GM12878 (cell line): ENCODE measurements at regions not wholly inside any gene's neighbourhood (a gene's known extent, or its start where the extent isn't known, plus 50 kb on each side); places are given as distances from the start of the nearest gene placed in this dataset.

Experiments used
- ATAC-seq: fragments of 200-7000 bp; cut with Tn5 transposase; 3 replicates; pipeline ENCODE4 v1.9.1; 2020; ENCODE audit warnings: mild to moderate bottlenecking, moderate library complexity
- BruUV-seq: library from RNA; stranded (reverse); fragments of 400-500 nt; replicated peaks from 2 replicates; lab custom pipeline; 2021; lab: Mats Ljungman, UMichigan
- CTCF ChIA-PET: fragments of 300-600 bp; sonication (Branson Sonifier 250); formaldehyde crosslinking; extraction: SDS; loops from one replicate; lab custom pipeline; 2021; ENCODE audit warnings: inconsistent platforms; lab: Yijun Ruan, JAX
- POLR2A ChIA-PET: fragments of 350-600 bp; formaldehyde crosslinking; extraction: SDS; loops from one replicate; lab custom pipeline; 2021; ENCODE audit warnings: inconsistent platforms; lab: Charles Lee
- RAD21 ChIA-PET: fragments of 300-600 bp; sonication (Branson Sonifier 250); formaldehyde crosslinking; loops from one replicate; lab custom pipeline; 2023; ENCODE audit warnings: antibody characterized with exemption; ENCODE audit not compliant: unreplicated experiment; lab: Charles Lee
- SMC1A ChIA-PET: fragments of 300-600 bp; sonication (Branson Sonifier 250); formaldehyde crosslinking; loops from one replicate; lab custom pipeline; 2023; ENCODE audit not compliant: unreplicated experiment, uncharacterized antibody; lab: Charles Lee
- DNase-seq: peaks from one replicate; pipeline ENCODE4 v3.0.0-alpha.2; 2011; ENCODE audit warnings: low read depth, low spot score
- FAIRE-seq: peaks from 3 replicates; lab custom pipeline; 2011; peaks lifted over from hg19 to GRCh38; lab: Jason Lieb, UNC
- H2AFZ ChIP-seq: 2 replicates; pipeline ENCODE4 v1.6.0; 2011; ENCODE audit warnings: low read depth, low read length, control low read depth; ENCODE audit not compliant: control insufficient read depth
- H3K27ac ChIP-seq: 2 replicates; pipeline ENCODE4 v1.5.1; 2011; ENCODE audit warnings: control low read depth; ENCODE audit not compliant: control insufficient read depth, insufficient read depth
- H3K27me3 ChIP-seq, 2 experiments: replicated peaks in 1 of 2; 2 replicates each; pipeline versions ENCODE4 v1.6.0 to v1.6.1; 2011; ENCODE audit warnings: low read length in 1 of 2; ENCODE audit not compliant: control insufficient read depth in 2 of 2, insufficient read depth in 2 of 2
- H3K36me3 ChIP-seq, 2 experiments: 2 replicates each; pipeline ENCODE4 v1.5.1; 2011; ENCODE audit warnings: low read length in 1 of 2; ENCODE audit not compliant: control insufficient read depth in 2 of 2, insufficient read depth in 2 of 2
- H3K4me1 ChIP-seq: 2 replicates; pipeline ENCODE4 v1.6.1; 2011; ENCODE audit warnings: mild to moderate bottlenecking, low read length, moderate library complexity, mixed read lengths; ENCODE audit not compliant: control insufficient read depth, insufficient read depth
- H3K4me2 ChIP-seq: 2 replicates; pipeline ENCODE4 v1.6.0; 2011; ENCODE audit warnings: control low read depth; ENCODE audit not compliant: control insufficient read depth, insufficient read depth
- H3K4me3 ChIP-seq: fragments of 200-600 bp; sonication (generic); 2 replicates; pipeline ENCODE4 v1.5.1; 2016
- H3K79me2 ChIP-seq: 2 replicates; pipeline ENCODE4 v1.6.0; 2011; ENCODE audit warnings: low read length; ENCODE audit not compliant: control insufficient read depth, insufficient read depth
- H3K9ac ChIP-seq: 2 replicates; pipeline ENCODE4 v1.8.0; 2011; ENCODE audit warnings: low read length, control low read depth, mixed read lengths; ENCODE audit not compliant: control insufficient read depth, insufficient read depth
- H3K9me3 ChIP-seq: replicated peaks from 3 replicates; pipeline ENCODE4 v1.5.1; 2011; ENCODE audit warnings: mild to moderate bottlenecking, low read length; ENCODE audit not compliant: control insufficient read depth, insufficient read depth
- H4K20me1 ChIP-seq: 2 replicates; pipeline ENCODE4 v1.6.0; 2011; ENCODE audit not compliant: control insufficient read depth, insufficient read depth
- IRF3 ChIP-seq: fragments of 450-650 bp; IDR thresholded peaks from 2 replicates; pipeline ENCODE4 v1.6.1; 2014; ENCODE audit warnings: mild to moderate bottlenecking
- MLLT1 ChIP-seq: fragments of 450-650 bp; IDR thresholded peaks from 2 replicates; pipeline ENCODE4 v1.6.1; 2016; ENCODE audit warnings: mild to moderate bottlenecking
- NFIC ChIP-seq: IDR thresholded peaks from 2 replicates; pipeline ENCODE4 v1.6.1; 2012; ENCODE audit warnings: low read depth, mild to moderate bottlenecking, inconsistent platforms, low read length, moderate library complexity
- RELA ChIP-seq: fragments of 450-650 bp; IDR thresholded peaks from 2 replicates; pipeline ENCODE4 v1.8.0; 2014; ENCODE audit warnings: borderline replicate concordance; ENCODE audit not compliant: partially characterized antibody
- STAT3 ChIP-seq: IDR thresholded peaks from 2 replicates; pipeline ENCODE4 v1.6.1; 2011; ENCODE audit warnings: low read depth, low read length, improper control_type of control experiment
- ZBTB40 ChIP-seq: fragments of 450-650 bp; IDR thresholded peaks from 2 replicates; pipeline ENCODE4 v1.6.1; 2016; ENCODE audit warnings: mild to moderate bottlenecking, moderate library complexity, borderline replicate concordance
- WGBS: methylation state at CpG from one replicate; pipeline ENCODE4 v1.1.6; 2016; ENCODE audit warnings: low lambda C conversion rate; ENCODE audit not compliant: insufficient replicate concordance, insufficient coverage; ENCODE audit errors: missing lambda C conversion rate; 5-methylcytosine and 5-hydroxymethylcytosine counted together
- in situ Hi-C: fragments of 300-500 bp; cut with MboI; formaldehyde crosslinking; loops from 9 replicates; pipeline ENCODE4 v1.14.3; 2018; ENCODE audit warnings: mixed read lengths
- intact Hi-C: fragments of 100-400 bp; cut with micrococcal nuclease; formaldehyde crosslinking; loops from one replicate; pipeline ENCODE4 v1.14.2; 2022; ENCODE audit not compliant: unreplicated experiment
- TF ChIP-seq, protein P1 (sequence below): fragments of 450-650 bp; IDR thresholded peaks from 2 replicates; pipeline ENCODE4 v1.6.1; 2017; ENCODE audit warnings: low read depth, mild to moderate bottlenecking, moderate library complexity
- TF ChIP-seq, protein P2 (sequence below): fragments of 450-650 bp; conservative IDR thresholded peaks from 2 replicates; pipeline ENCODE4 v1.6.1; 2017; ENCODE audit warnings: mild to moderate bottlenecking, moderate library complexity

- H3K9ac ChIP-seq, result no peak overlapping the region
- RAD21 ChIA-PET, result no interaction called here
- 20% methylated on average over 10 of the region's 10 CpGs for WGBS
- POLR2A ChIA-PET, result no interaction called here
- H3K9me3 ChIP-seq, result no peaks in the 10 kb centered on the region; the same call in 2 of the 3 replicates
- BruUV-seq, result no TSS peak
- DNase-seq (no peak), ATAC-seq (no peak), FAIRE-seq (no peak)
- no peak overlapping the region for H2AFZ ChIP-seq
- in situ Hi-C loops, result no loop called here
- SMC1A ChIA-PET, result no interaction called here
- H4K20me1 ChIP-seq, result no peaks in the 10 kb centered on the region
- H3K4me2 ChIP-seq, result no peak overlapping the region
- no peak overlapping the region for H3K4me3 ChIP-seq
- no peak overlapping the region for H3K27ac ChIP-seq
- no peaks in the 10 kb centered on the region for H3K4me1 ChIP-seq
- CTCF ChIA-PET, result interaction anchor here (0.6 kb wide), 1 partner anchor 17 kb away, joined by 3 read pairs; no protein-coding TSS in a partner anchor
- intact Hi-C loops, result no loop called here
- H3K79me2 ChIP-seq, result no peaks in the 10 kb centered on the region
- H3K36me3 ChIP-seq, result no peaks in the 10 kb centered on the region
- no peaks in the 10 kb centered on the region for H3K27me3 ChIP-seq
- TF ChIP-seq IRF3, result no peak
- TF ChIP-seq STAT3, result no peak
- TF ChIP-seq, protein P1, sequence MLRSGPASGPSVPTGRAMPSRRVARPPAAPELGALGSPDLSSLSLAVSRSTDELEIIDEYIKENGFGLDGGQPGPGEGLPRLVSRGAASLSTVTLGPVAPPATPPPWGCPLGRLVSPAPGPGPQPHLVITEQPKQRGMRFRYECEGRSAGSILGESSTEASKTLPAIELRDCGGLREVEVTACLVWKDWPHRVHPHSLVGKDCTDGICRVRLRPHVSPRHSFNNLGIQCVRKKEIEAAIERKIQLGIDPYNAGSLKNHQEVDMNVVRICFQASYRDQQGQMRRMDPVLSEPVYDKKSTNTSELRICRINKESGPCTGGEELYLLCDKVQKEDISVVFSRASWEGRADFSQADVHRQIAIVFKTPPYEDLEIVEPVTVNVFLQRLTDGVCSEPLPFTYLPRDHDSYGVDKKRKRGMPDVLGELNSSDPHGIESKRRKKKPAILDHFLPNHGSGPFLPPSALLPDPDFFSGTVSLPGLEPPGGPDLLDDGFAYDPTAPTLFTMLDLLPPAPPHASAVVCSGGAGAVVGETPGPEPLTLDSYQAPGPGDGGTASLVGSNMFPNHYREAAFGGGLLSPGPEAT, result no peak
- TF ChIP-seq, protein P2, sequence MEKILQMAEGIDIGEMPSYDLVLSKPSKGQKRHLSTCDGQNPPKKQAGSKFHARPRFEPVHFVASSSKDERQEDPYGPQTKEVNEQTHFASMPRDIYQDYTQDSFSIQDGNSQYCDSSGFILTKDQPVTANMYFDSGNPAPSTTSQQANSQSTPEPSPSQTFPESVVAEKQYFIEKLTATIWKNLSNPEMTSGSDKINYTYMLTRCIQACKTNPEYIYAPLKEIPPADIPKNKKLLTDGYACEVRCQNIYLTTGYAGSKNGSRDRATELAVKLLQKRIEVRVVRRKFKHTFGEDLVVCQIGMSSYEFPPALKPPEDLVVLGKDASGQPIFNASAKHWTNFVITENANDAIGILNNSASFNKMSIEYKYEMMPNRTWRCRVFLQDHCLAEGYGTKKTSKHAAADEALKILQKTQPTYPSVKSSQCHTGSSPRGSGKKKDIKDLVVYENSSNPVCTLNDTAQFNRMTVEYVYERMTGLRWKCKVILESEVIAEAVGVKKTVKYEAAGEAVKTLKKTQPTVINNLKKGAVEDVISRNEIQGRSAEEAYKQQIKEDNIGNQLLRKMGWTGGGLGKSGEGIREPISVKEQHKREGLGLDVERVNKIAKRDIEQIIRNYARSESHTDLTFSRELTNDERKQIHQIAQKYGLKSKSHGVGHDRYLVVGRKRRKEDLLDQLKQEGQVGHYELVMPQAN, result no peak
- no peak for TF ChIP-seq MLLT1
- TF ChIP-seq RELA, result no peak
- TF ChIP-seq ZBTB40, result no peak
- no peak for TF ChIP-seq NFIC
Measured at GRCh38 chr19:34595683-34596082, 81.3 kb downstream of the SCGB2B2 start.
